GM23248 (cell line): ENCODE measurements at regions not wholly inside any gene's neighbourhood (a gene's known extent, or its start where the extent isn't known, plus 50 kb on each side); places are given as distances from the start of the nearest gene placed in this dataset.

ENCODE experiments used
- DNase-seq: peaks from one replicate; pipeline ENCODE4 v3.0.0-alpha.2; 2015
- H2AFZ ChIP-seq: fragments of 200-600 bp; sonication (generic); 2 replicates; pipeline ENCODE4 v1.6.1; 2016; ENCODE audit warnings: antibody characterized with exemption
- H3F3A ChIP-seq: fragments of 200-600 bp; sonication (generic); 2 replicates; pipeline ENCODE4 v1.6.1; 2016; ENCODE audit warnings: mild to moderate bottlenecking, antibody characterized with exemption, mixed run types; ENCODE audit not compliant: insufficient read depth
- H3K27ac ChIP-seq: fragments of 200-600 bp; sonication (generic); 2 replicates; pipeline ENCODE4 v1.5.1; 2016; ENCODE audit warnings: mild to moderate bottlenecking
- H3K27me3 ChIP-seq: fragments of 200-600 bp; sonication (generic); replicated peaks from 2 replicates; pipeline ENCODE4 v1.6.1; 2016; ENCODE audit warnings: mild to moderate bottlenecking; ENCODE audit not compliant: insufficient read depth
- H3K36me3 ChIP-seq: fragments of 200-600 bp; sonication (generic); 2 replicates; pipeline ENCODE4 v1.6.1; 2016; ENCODE audit warnings: low read depth, mild to moderate bottlenecking
- H3K4me1 ChIP-seq: fragments of 200-600 bp; sonication (generic); 2 replicates; pipeline ENCODE4 v1.6.1; 2016; ENCODE audit warnings: mild to moderate bottlenecking; ENCODE audit not compliant: insufficient read depth
- H3K4me2 ChIP-seq: fragments of 200-600 bp; sonication (generic); one replicate; pipeline ENCODE4 v1.6.1; 2016; ENCODE audit warnings: mild to moderate bottlenecking; ENCODE audit not compliant: unreplicated experiment
- H3K4me3 ChIP-seq: fragments of 200-600 bp; sonication (generic); 2 replicates; pipeline ENCODE4 v1.5.1; 2016; ENCODE audit warnings: mild to moderate bottlenecking
- H3K79me2 ChIP-seq: fragments of 200-600 bp; sonication (generic); 2 replicates; pipeline ENCODE4 v1.6.1; 2016; ENCODE audit warnings: mild to moderate bottlenecking; ENCODE audit not compliant: insufficient read depth
- H3K9ac ChIP-seq: fragments of 200-600 bp; sonication (generic); 2 replicates; pipeline ENCODE4 v1.6.1; 2016; ENCODE audit warnings: mild to moderate bottlenecking
- H3K9me2 ChIP-seq: fragments of 200-600 bp; sonication (generic); 2 replicates; pipeline ENCODE4 v1.6.1; 2016; ENCODE audit warnings: mixed run types, mild to moderate bottlenecking, moderate library complexity; ENCODE audit not compliant: insufficient read depth
- H3K9me3 ChIP-seq: fragments of 200-600 bp; sonication (generic); one replicate; pipeline ENCODE4 v1.6.1; 2017; ENCODE audit warnings: low read depth
- H4K20me1 ChIP-seq: fragments of 200-600 bp; sonication (generic); 2 replicates; pipeline ENCODE4 v1.6.0; 2016; ENCODE audit not compliant: insufficient read depth
- EZH2 ChIP-seq: fragments of 200-600 bp; sonication (generic); IDR thresholded peaks from 2 replicates; pipeline ENCODE4 v1.6.1; 2018; ENCODE audit warnings: antibody characterized with exemption, mild to moderate bottlenecking; ENCODE audit not compliant: insufficient read depth, poor library complexity, severe bottlenecking
- EZH2phosphoT487 ChIP-seq: fragments of 200-600 bp; sonication (generic); IDR thresholded peaks from 2 replicates; pipeline ENCODE4 v1.6.1; 2018; ENCODE audit warnings: antibody characterized with exemption, moderate library complexity, mild to moderate bottlenecking, low read depth; ENCODE audit not compliant: insufficient read depth
- WGBS, 2 experiments: methylation state at CpG; one replicate each; pipeline ENCODE4 v1.1.6; 2015 to 2017; ENCODE audit warnings: low lambda C conversion rate in 2 of 2, low coverage in 1 of 2; ENCODE audit errors: missing lambda C conversion rate in 2 of 2; 5-methylcytosine and 5-hydroxymethylcytosine counted together
- in situ Hi-C: fragments of 300-500 bp; cut with MboI; formaldehyde crosslinking; loops from 2 replicates; pipeline ENCODE4 v1.15.0; 2020

GRCh38 chr2:161090411-161090810 lies 69.8 kb upstream of the TANK start:
- Histone ChIP-seq H2AFZ (no peak overlapping the region), H3K9me3 (no peaks in the 10 kb centered on the region), H4K20me1 (no peaks in the 10 kb centered on the region), H3K9me2 (no peaks in the 10 kb centered on the region), H3K27ac (no peak overlapping the region), H3K4me3 (no peak overlapping the region), H3K4me2 (no peak overlapping the region), H3K4me1 (no peaks in the 10 kb centered on the region), H3K27me3 (no peaks in the 10 kb centered on the region), H3K9ac (no peak overlapping the region), H3F3A (no peaks in the 10 kb centered on the region), H3K79me2 (no peaks in the 10 kb centered on the region), H3K36me3 (no peaks in the 10 kb centered on the region)
- WGBS, 2 experiments: 72 to 76% methylated on average over 5 of the region's 5 CpGs
- no peak for DNase-seq
- TF ChIP-seq EZH2phosphoT487: no peak
- no peak for TF ChIP-seq EZH2
- in situ Hi-C loops: no loop called here

- H3F3A ChIP-seq: no peaks in the 10 kb centered on the region
- H3K4me3 ChIP-seq: no peak overlapping the region
- H3K79me2 ChIP-seq: no peaks in the 10 kb centered on the region
- no peaks in the 10 kb centered on the region for H3K36me3 ChIP-seq
- H3K9ac ChIP-seq: no peak overlapping the region
- TF ChIP-seq EZH2 (no peak), EZH2phosphoT487 (no peak)
- no peaks in the 10 kb centered on the region for H4K20me1 ChIP-seq
- H3K9me2 ChIP-seq: no peaks in the 10 kb centered on the region
- WGBS, 2 experiments: 78 to 86% methylated on average over 3 of the region's 3 CpGs
- H3K27me3 ChIP-seq: no peaks in the 10 kb centered on the region
- no peaks in the 10 kb centered on the region for H3K9me3 ChIP-seq
- H3K4me2 ChIP-seq: no peak overlapping the region
- no peak overlapping the region for H2AFZ ChIP-seq
- H3K4me1 ChIP-seq: no peaks in the 10 kb centered on the region
- DNase-seq: no peak
- no peak overlapping the region for H3K27ac ChIP-seq
- in situ Hi-C loops: no loop called here
Observed at GRCh38 chr2:161095314-161095713, 64.9 kb upstream of the TANK start.

- in situ Hi-C loops: no loop called here
- Histone ChIP-seq H3K9me3 (no peaks in the 10 kb centered on the region), H3K4me2 (no peak overlapping the region), H3K27ac (no peak overlapping the region), H3K27me3 (no peaks in the 10 kb centered on the region), H3K36me3 (no peaks in the 10 kb centered on the region), H3K9me2 (no peaks in the 10 kb centered on the region), H4K20me1 (no peaks in the 10 kb centered on the region), H3K4me3 (no peak overlapping the region), H2AFZ (peak overlapping the region; percentile 63), H3K4me1 (no peaks in the 10 kb centered on the region), H3F3A (no peaks in the 10 kb centered on the region), H3K9ac (no peak overlapping the region), H3K79me2 (no peaks in the 10 kb centered on the region)
- TF ChIP-seq EZH2 (no peak), EZH2phosphoT487 (no peak)
- WGBS, 2 experiments: 30 to 40% methylated on average over 2 of the region's 2 CpGs
- DNase-seq: peak; percentile 22
Observed at GRCh38 chr2:161096336-161096735, 63.9 kb upstream of the TANK start.

GRCh38 chr2:161097157-161097556 lies 63.1 kb upstream of the TANK start:
- Histone ChIP-seq H3K27me3 (no peaks in the 10 kb centered on the region), H3K4me2 (no peak overlapping the region), H3K9ac (no peak overlapping the region), H3F3A (no peaks in the 10 kb centered on the region), H2AFZ (no peak overlapping the region), H3K36me3 (no peaks in the 10 kb centered on the region), H3K27ac (no peak overlapping the region), H3K4me1 (peaks cover under 1% of the 10 kb centered on the region; the same call in 1 of the 2 replicates), H4K20me1 (no peaks in the 10 kb centered on the region), H3K9me2 (no peaks in the 10 kb centered on the region), H3K4me3 (no peak overlapping the region), H3K9me3 (no peaks in the 10 kb centered on the region), H3K79me2 (no peaks in the 10 kb centered on the region)
- DNase-seq: no peak
- no peak for TF ChIP-seq EZH2
- no peak for TF ChIP-seq EZH2phosphoT487
- in situ Hi-C loops: no loop called here
- 59 to 73% methylated on average over 2 of the region's 2 CpGs for WGBS, 2 experiments
